ENCODE measurements at regions not wholly inside any gene's neighbourhood (a gene's known extent, or its start where the extent isn't known, plus 50 kb on each side); places are given as distances from the start of the nearest gene placed in this dataset.

- Mint-ChIP-seq H3K4me1 (peaks cover 0 to 10% of the 10 kb centered on the region in 2 experiments; a peak in 2 of 4 replicates), H3K27me3 (ENCODE audit: low read depth) (no peaks in the 10 kb centered on the region; the same call in 1 of the 2 replicates), H3K36me3 (ENCODE audit: insufficient read depth in 1 of 3, low read depth in 3 of 3) (no peaks in the 10 kb centered on the region), H3K9me3 (no peaks in the 10 kb centered on the region), H3K4me3 (no peak overlapping the region), H3K27ac (no peak overlapping the region)
- H3K4me1 ChIP-seq (ENCODE audit: insufficient read depth, low read length), result no peaks in the 10 kb centered on the region
- no peaks in the 10 kb centered on the region for H4K20me1 ChIP-seq (ENCODE audit: control insufficient read depth, insufficient read depth, insufficient read length)
- no CpG with 5 or more reads among the region's 5 CpGs for WGBS (ENCODE audit: extremely low coverage, insufficient read length, low lambda C conversion rate)
- no peak overlapping the region for H4K5ac ChIP-seq (ENCODE audit: insufficient read length, low read depth, low read length)
- H3K56ac ChIP-seq (ENCODE audit: insufficient read length, low read depth, low read length), result no peak overlapping the region
- H3K9ac ChIP-seq (ENCODE audit: extremely low read depth, insufficient read length, low read length), result no peak overlapping the region
- DNase-seq, result no peak
- no peak overlapping the region for H3K14ac ChIP-seq (ENCODE audit: insufficient read depth, low read length)
- no peak overlapping the region for H2BK15ac ChIP-seq (ENCODE audit: low read depth, low read length)
- H3K4ac ChIP-seq (ENCODE audit: low read depth, low read length), result no peak overlapping the region
- no peaks in the 10 kb centered on the region for H3K79me2 ChIP-seq (ENCODE audit: insufficient read depth, low read length)
- H2BK12ac ChIP-seq (ENCODE audit: insufficient read length, low read depth, low read length), result no peak overlapping the region
- H2AFZ ChIP-seq (ENCODE audit: low read length), result no peak overlapping the region
- H3K18ac ChIP-seq (ENCODE audit: insufficient read length, low read depth, low read length), result no peak overlapping the region
- H3T11ph ChIP-seq (ENCODE audit: low read length), result no peak overlapping the region
- no peaks in the 10 kb centered on the region for H3K27me3 ChIP-seq (ENCODE audit: insufficient read depth, low read length)
- TF ChIP-seq CTCF (conservative IDR thresholded peaks at IDR 0.05), result no peak
- no peak overlapping the region for H2AK5ac ChIP-seq (ENCODE audit: insufficient read length, low read length)
- no peak overlapping the region for H2BK5ac ChIP-seq (ENCODE audit: insufficient read length, low read length)
- H4K91ac ChIP-seq (ENCODE audit: insufficient read length, low read depth, low read length), result no peak overlapping the region
- H3K79me1 ChIP-seq (ENCODE audit: insufficient read depth, low read depth, low read length, poor library complexity, severe bottlenecking), result no peaks in the 10 kb centered on the region
- no peak overlapping the region for H4K8ac ChIP-seq (replicated peaks; ENCODE audit: insufficient read length, low read depth, low read length)
- no peak overlapping the region for H3K27ac ChIP-seq (ENCODE audit: insufficient read length, low read depth, low read length)
- no peak overlapping the region for H2BK120ac ChIP-seq (ENCODE audit: low read depth, low read length, poor library complexity, severe bottlenecking)
- H3K4me2 ChIP-seq (ENCODE audit: insufficient read depth, insufficient read length, low read length), result no peak overlapping the region
- no peaks in the 10 kb centered on the region for H3K9me3 ChIP-seq (ENCODE audit: control insufficient read depth, low read depth, low read length)
- no peaks in the 10 kb centered on the region for H3K23me2 ChIP-seq (ENCODE audit: insufficient read length, low read depth, low read length, poor library complexity, severe bottlenecking)
- no peak overlapping the region for H2BK20ac ChIP-seq (ENCODE audit: low read depth, low read length, poor library complexity, severe bottlenecking)
- no peak overlapping the region for H3K23ac ChIP-seq (ENCODE audit: insufficient read length, low read depth, low read length)
Observed at GRCh38 chr10:42977032-42977416, 99.8 kb upstream of the RET start.

Data from H9 (cell line).